ENCODE measurements at regions not wholly inside any gene's neighbourhood (a gene's known extent, or its start where the extent isn't known, plus 50 kb on each side); places are given as distances from the start of the nearest gene placed in this dataset.

DNA sequence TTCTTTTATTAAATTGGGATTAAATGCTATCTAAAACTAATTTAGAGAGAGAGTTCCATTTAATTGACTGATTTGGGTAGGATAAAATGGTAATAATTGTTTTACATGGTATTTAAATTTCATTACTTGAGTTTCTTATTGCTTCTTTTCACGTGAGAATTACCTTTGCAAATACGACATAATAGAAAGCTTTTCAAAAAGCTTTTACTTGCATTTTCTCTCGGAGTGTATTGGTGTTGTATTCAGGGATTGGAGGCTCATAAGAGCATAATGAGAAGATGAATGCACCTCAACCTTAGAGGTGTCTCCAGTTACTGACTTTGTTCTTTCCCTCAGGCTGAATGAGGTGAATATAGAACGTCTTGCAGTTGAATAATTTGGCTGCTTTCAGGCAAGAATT is 67.4 kb upstream of the CPHXL start:
- TF ChIP-seq, protein P1, sequence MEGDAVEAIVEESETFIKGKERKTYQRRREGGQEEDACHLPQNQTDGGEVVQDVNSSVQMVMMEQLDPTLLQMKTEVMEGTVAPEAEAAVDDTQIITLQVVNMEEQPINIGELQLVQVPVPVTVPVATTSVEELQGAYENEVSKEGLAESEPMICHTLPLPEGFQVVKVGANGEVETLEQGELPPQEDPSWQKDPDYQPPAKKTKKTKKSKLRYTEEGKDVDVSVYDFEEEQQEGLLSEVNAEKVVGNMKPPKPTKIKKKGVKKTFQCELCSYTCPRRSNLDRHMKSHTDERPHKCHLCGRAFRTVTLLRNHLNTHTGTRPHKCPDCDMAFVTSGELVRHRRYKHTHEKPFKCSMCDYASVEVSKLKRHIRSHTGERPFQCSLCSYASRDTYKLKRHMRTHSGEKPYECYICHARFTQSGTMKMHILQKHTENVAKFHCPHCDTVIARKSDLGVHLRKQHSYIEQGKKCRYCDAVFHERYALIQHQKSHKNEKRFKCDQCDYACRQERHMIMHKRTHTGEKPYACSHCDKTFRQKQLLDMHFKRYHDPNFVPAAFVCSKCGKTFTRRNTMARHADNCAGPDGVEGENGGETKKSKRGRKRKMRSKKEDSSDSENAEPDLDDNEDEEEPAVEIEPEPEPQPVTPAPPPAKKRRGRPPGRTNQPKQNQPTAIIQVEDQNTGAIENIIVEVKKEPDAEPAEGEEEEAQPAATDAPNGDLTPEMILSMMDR (IDR thresholded peaks at IDR 0.05), result no peak
- no peak overlapping the region for H3K4me3 ChIP-seq (replicated peaks in 1 of 3)
- no peaks in the 10 kb centered on the region for H3K4me1 ChIP-seq
- H3K27me3 ChIP-seq, result no peaks in the 10 kb centered on the region
- H3K27ac ChIP-seq, result no peak overlapping the region
- WGBS, 2 donors, result 62 to 63% methylated on average over 4 of the region's 4 CpGs
- intact Hi-C loops (cut with DNase I), result loop anchor here (5.0 kb wide), 1 partner anchor 1379 kb away; no protein-coding TSS in a partner anchor
- no peaks in the 10 kb centered on the region for H3K9me3 ChIP-seq
- DNase-seq, result no peak
- H3K36me3 ChIP-seq, result no peaks in the 10 kb centered on the region

DNA sequence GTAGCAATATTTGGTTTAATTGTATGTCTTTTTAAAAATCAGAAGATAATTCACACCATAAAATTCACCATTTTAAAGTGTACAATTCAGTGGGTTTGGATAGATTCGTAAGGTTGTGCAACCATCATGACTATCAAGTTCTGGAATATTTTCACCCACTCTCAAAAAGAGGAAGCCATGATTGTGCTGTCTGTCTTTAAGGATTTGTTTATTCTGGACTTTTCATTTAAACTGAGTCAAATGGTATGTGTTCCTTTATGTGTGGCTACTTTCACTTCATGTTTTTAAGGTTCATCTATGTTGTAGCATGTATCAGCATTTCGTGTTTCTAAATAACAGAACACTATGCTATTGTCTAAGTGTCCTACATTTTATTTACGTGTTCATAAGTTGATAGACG is 68.1 kb upstream of the CPHXL start:
- Histone ChIP-seq H3K36me3 (no peaks in the 10 kb centered on the region), H3K4me3 (replicated peaks in 1 of 3) (no peak overlapping the region), H3K27ac (no peak overlapping the region), H3K27me3 (no peaks in the 10 kb centered on the region), H3K9me3 (no peaks in the 10 kb centered on the region), H3K4me1 (no peaks in the 10 kb centered on the region)
- WGBS, 2 donors, result 77 to 80% methylated on average over 4 of the region's 4 CpGs
- intact Hi-C loops (cut with DNase I), result loop anchor here (5.0 kb wide), 1 partner anchor 1378 kb away; no protein-coding TSS in a partner anchor
- TF ChIP-seq, protein P1 (IDR thresholded peaks at IDR 0.05), result no peak
- TF ChIP-seq POLR2A (IDR thresholded peaks at IDR 0.05), result no peak
- no peak for DNase-seq

DNA sequence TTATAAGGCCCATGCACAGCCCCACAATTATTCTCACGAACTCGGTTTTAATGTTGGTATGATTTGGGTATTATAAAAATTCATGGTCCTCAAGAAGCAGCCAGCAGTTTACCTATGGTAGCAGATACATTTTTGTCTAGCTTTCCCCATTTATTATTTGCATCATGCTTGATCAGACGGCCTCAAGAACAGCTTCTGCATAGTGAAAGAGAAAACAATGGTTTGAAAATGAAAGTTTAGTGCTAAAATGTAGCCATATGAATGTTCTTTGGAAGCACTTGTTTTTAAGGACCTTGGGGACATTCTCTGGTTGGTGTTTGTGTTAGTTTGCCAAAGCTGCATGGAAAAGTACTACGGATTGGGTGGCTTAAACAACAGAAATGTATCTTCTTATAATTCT is 72.4 kb upstream of the CPHXL start:
- no peak for TF ChIP-seq POLR2A (IDR thresholded peaks at IDR 0.05)
- TF ChIP-seq, protein P1 (IDR thresholded peaks at IDR 0.05), result no peak
- Histone ChIP-seq H3K9me3 (no peaks in the 10 kb centered on the region), H3K27ac (no peak overlapping the region), H3K27me3 (no peaks in the 10 kb centered on the region), H3K4me3 (replicated peaks in 1 of 3) (no peak overlapping the region), H3K36me3 (no peaks in the 10 kb centered on the region), H3K4me1 (no peaks in the 10 kb centered on the region)
- intact Hi-C loops (cut with DNase I), result no loop called here
- WGBS, 2 donors, result 62 to 69% methylated on average over 4 of the region's 4 CpGs
- no peak for DNase-seq

DNA sequence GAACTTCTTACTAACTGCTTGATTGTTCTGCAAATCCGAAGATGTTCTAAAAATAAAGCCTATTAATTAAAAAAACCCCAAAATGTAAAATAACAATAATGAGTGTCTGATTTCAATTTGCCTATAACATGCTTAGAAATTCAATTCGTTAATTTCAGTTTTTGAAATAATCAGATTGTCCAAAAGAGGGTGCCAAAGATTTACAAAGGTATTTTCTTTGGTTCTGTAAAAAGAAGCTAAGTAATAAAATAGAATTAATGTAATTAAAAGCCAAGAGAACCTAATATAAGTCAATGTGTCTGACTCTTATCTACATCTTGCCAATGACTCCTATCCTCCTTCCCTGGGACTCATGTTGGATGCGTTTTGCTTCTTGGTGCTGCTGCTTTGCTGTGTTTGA is 75.0 kb upstream of the CPHXL start:
- intact Hi-C loops (cut with DNase I), result no loop called here
- H3K27ac ChIP-seq, result no peak overlapping the region
- no peaks in the 10 kb centered on the region for H3K27me3 ChIP-seq
- WGBS, 2 donors, result 44 to 48% methylated on average over 3 of the region's 3 CpGs
- TF ChIP-seq POLR2A (IDR thresholded peaks at IDR 0.05), result no peak
- TF ChIP-seq, protein P1 (IDR thresholded peaks at IDR 0.05), result no peak
- no peak for DNase-seq
- H3K9me3 ChIP-seq, result no peaks in the 10 kb centered on the region
- H3K4me1 ChIP-seq, result no peaks in the 10 kb centered on the region
- no peaks in the 10 kb centered on the region for H3K36me3 ChIP-seq
- no peak overlapping the region for H3K4me3 ChIP-seq (replicated peaks in 1 of 3)

DNA sequence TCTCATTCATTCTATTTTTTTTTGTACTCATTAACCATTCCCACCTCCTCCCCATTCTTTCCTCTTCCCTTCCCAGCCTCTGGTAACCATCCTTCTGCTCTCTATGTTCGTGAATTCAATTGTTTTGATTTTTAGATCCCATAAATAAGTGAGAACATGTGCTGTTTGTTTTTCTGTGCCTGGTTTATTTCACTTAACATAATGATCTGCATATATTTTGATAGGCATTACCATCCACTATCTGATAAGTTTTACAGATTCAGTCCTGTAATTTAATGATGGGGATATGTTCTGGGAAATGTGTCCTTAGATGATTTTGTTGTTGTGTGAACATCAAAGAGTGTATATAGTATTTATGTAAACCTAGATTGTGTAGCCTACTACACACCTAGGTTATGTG is 77.5 kb upstream of the CPHXL start:
- Histone ChIP-seq H3K27ac (no peak overlapping the region), H3K36me3 (no peaks in the 10 kb centered on the region), H3K27me3 (no peaks in the 10 kb centered on the region), H3K9me3 (no peaks in the 10 kb centered on the region), H3K4me1 (no peaks in the 10 kb centered on the region), H3K4me3 (replicated peaks in 1 of 3) (no peak overlapping the region)
- intact Hi-C loops (cut with DNase I), result no loop called here
- TF ChIP-seq, protein P1 (IDR thresholded peaks at IDR 0.05), result no peak
- TF ChIP-seq POLR2A (IDR thresholded peaks at IDR 0.05), result no peak
- DNase-seq, result no peak
- WGBS, 2 donors, result 74 to 79% methylated on average over 1 of the region's 1 CpG
